OCI-LY7 (cell line): ENCODE measurements at regions not wholly inside any gene's neighbourhood (a gene's known extent, or its start where the extent isn't known, plus 50 kb on each side); places are given as distances from the start of the nearest gene placed in this dataset.

ENCODE experiments used
- BruUV-seq: library from RNA; stranded (reverse); fragments of 400-500 nt; replicated peaks from 2 replicates; lab custom pipeline; 2021; lab: Mats Ljungman, UMichigan
- CTCF ChIA-PET: fragments of 300-600 bp; sonication (Branson Sonifier 250); formaldehyde crosslinking; loops from one replicate; lab custom pipeline; 2022; ENCODE audit warnings: antibody characterized with exemption; ENCODE audit not compliant: unreplicated experiment; lab: Charles Lee
- POLR2A ChIA-PET: fragments of 300-600 bp; sonication (Branson Sonifier 250); formaldehyde crosslinking; loops from one replicate; lab custom pipeline; 2022; ENCODE audit warnings: antibody characterized with exemption; lab: Charles Lee
- DNase-seq: peaks from one replicate; pipeline ENCODE4 v3.0.0-alpha.2; 2015; ENCODE audit warnings: low spot score
- H2AFZ ChIP-seq: fragments of 200-600 bp; sonication (generic), shearing (Covaris generic); 2 replicates; pipeline ENCODE4 v1.6.1; 2014; ENCODE audit warnings: mild to moderate bottlenecking, antibody characterized with exemption, low read length, moderate library complexity
- H3K27ac ChIP-seq: fragments of 200-600 bp; sonication (generic); 2 replicates; pipeline ENCODE4 v1.5.1; 2014; ENCODE audit warnings: mixed run types, low read depth, mild to moderate bottlenecking, moderate library complexity, low read length, inconsistent platforms; ENCODE audit not compliant: poor library complexity, severe bottlenecking
- H3K36me3 ChIP-seq: fragments of 200-600 bp; sonication (generic); 2 replicates; pipeline ENCODE4 v1.6.1; 2014; ENCODE audit warnings: mild to moderate bottlenecking, antibody characterized with exemption, low read length, moderate library complexity, mixed read lengths; ENCODE audit not compliant: insufficient read depth
- H3K4me1 ChIP-seq: fragments of 200-600 bp; sonication (generic); 2 replicates; pipeline ENCODE4 v1.5.1; 2014; ENCODE audit warnings: mild to moderate bottlenecking, low read length; ENCODE audit not compliant: insufficient read depth, poor library complexity, severe bottlenecking
- H3K4me2 ChIP-seq: fragments of 200-600 bp; sonication (generic); 2 replicates; pipeline ENCODE4 v1.6.1; 2014; ENCODE audit warnings: mild to moderate bottlenecking, low read length
- H3K4me3 ChIP-seq: fragments of 200-600 bp; sonication (generic); 2 replicates; pipeline ENCODE4 v1.5.1; 2014; ENCODE audit warnings: mild to moderate bottlenecking, low read depth, low read length; ENCODE audit not compliant: poor library complexity, severe bottlenecking
- H3K79me2 ChIP-seq: fragments of 200-600 bp; sonication (generic); 2 replicates; pipeline ENCODE4 v1.6.1; 2016; ENCODE audit warnings: low read depth, mild to moderate bottlenecking, low read length, moderate library complexity, mixed read lengths; ENCODE audit not compliant: insufficient read depth
- H3K9me2 ChIP-seq: fragments of 200-600 bp; sonication (generic); 2 replicates; pipeline ENCODE4 v1.6.1; 2016; ENCODE audit warnings: mild to moderate bottlenecking, low read length, mixed read lengths; ENCODE audit not compliant: insufficient read depth
- H3K9me3 ChIP-seq: fragments of 200-600 bp; sonication (generic); 2 replicates; pipeline ENCODE4 v1.6.1; 2014; ENCODE audit warnings: mild to moderate bottlenecking, mixed run types, low read length, mixed read lengths
- H4K20me1 ChIP-seq: fragments of 200-600 bp; sonication (generic); 2 replicates; pipeline ENCODE4 v1.6.1; 2014; ENCODE audit warnings: mild to moderate bottlenecking, antibody characterized with exemption, low read length, moderate library complexity, mixed read lengths; ENCODE audit not compliant: insufficient read depth
- EZH2phosphoT487 ChIP-seq: fragments of 200-600 bp; sonication (generic); IDR thresholded peaks from 2 replicates; pipeline ENCODE4 v1.6.1; 2018; ENCODE audit warnings: low read depth, borderline replicate concordance, mild to moderate bottlenecking, mixed run types, antibody characterized with exemption, low read length, moderate library complexity, mixed read lengths
- intact Hi-C: fragments of 100-400 bp; cut with micrococcal nuclease; formaldehyde crosslinking; loops from one replicate; pipeline ENCODE4 v1.10.0; 2022; ENCODE audit not compliant: unreplicated experiment
- TF ChIP-seq, protein P1 (sequence below): fragments of 200-600 bp; sonication (generic); conservative IDR thresholded peaks from 2 replicates; pipeline ENCODE4 v1.5.1; 2014; ENCODE audit warnings: mild to moderate bottlenecking, antibody characterized with exemption, low read length, moderate library complexity, mixed read lengths

- no peaks in the 10 kb centered on the region for H3K79me2 ChIP-seq
- no peaks in the 10 kb centered on the region for H4K20me1 ChIP-seq
- TF ChIP-seq, protein P1, sequence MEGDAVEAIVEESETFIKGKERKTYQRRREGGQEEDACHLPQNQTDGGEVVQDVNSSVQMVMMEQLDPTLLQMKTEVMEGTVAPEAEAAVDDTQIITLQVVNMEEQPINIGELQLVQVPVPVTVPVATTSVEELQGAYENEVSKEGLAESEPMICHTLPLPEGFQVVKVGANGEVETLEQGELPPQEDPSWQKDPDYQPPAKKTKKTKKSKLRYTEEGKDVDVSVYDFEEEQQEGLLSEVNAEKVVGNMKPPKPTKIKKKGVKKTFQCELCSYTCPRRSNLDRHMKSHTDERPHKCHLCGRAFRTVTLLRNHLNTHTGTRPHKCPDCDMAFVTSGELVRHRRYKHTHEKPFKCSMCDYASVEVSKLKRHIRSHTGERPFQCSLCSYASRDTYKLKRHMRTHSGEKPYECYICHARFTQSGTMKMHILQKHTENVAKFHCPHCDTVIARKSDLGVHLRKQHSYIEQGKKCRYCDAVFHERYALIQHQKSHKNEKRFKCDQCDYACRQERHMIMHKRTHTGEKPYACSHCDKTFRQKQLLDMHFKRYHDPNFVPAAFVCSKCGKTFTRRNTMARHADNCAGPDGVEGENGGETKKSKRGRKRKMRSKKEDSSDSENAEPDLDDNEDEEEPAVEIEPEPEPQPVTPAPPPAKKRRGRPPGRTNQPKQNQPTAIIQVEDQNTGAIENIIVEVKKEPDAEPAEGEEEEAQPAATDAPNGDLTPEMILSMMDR, result no peak
- TF ChIP-seq EZH2phosphoT487, result no peak
- no peaks in the 10 kb centered on the region for H3K9me3 ChIP-seq
- ChIA-PET POLR2A (interaction anchor here (0.9 kb wide), 1 partner anchor 41 kb away, joined by 3 read pairs; no protein-coding TSS in a partner anchor), CTCF (no interaction called here)
- no peaks in the 10 kb centered on the region for H3K36me3 ChIP-seq
- H3K27ac ChIP-seq, result no peak overlapping the region
- no peaks in the 10 kb centered on the region for H3K4me1 ChIP-seq
- intact Hi-C loops, result no loop called here
- no TSS peak for BruUV-seq
- H3K9me2 ChIP-seq, result no peaks in the 10 kb centered on the region
- H3K4me2 ChIP-seq, result no peak overlapping the region
- H2AFZ ChIP-seq, result no peak overlapping the region
- no peak for DNase-seq
- H3K4me3 ChIP-seq, result no peak overlapping the region
These were observed 1185.0 kb upstream of the CITED2 start for GRCh38 chr6:140559458-140559857.

DNA sequence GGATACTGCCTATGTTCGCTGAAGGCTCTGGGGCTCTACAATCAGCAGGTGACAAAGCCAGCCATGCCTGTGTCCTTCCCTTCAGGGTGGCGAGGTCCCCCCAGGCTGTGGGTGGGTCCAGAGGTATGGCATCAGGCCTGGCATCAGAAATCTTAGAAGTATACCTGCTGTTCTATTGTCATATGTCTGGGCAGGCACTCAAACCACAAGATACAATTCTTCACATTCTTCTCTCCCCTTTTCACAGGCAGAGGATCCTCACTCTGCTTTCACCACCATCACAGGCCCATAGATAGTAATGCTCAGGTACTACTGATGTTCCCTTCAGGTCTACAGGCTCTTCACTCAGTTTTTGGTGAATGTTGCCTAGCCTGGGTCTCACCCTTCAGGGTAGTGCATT, 1180.0 kb upstream of the CITED2 start:
- Histone ChIP-seq H3K9me2 (no peaks in the 10 kb centered on the region), H2AFZ (no peak overlapping the region), H3K4me2 (no peak overlapping the region), H3K9me3 (no peaks in the 10 kb centered on the region), H3K79me2 (no peaks in the 10 kb centered on the region), H3K27ac (no peak overlapping the region), H3K4me3 (no peak overlapping the region), H3K4me1 (no peaks in the 10 kb centered on the region), H4K20me1 (no peaks in the 10 kb centered on the region), H3K36me3 (no peaks in the 10 kb centered on the region)
- no peak for DNase-seq
- ChIA-PET CTCF (no interaction called here), POLR2A (no interaction called here)
- no peak for TF ChIP-seq EZH2phosphoT487
- TF ChIP-seq, protein P1, result no peak
- no TSS peak for BruUV-seq
- intact Hi-C loops, result no loop called here

- intact Hi-C loops, result no loop called here
- ChIA-PET CTCF (no interaction called here), POLR2A (interaction anchor here (0.6 kb wide), 1 partner anchor 904 kb away, joined by 3 read pairs; no protein-coding TSS in a partner anchor)
- Histone ChIP-seq H3K4me2 (no peak overlapping the region), H3K4me1 (no peaks in the 10 kb centered on the region), H3K79me2 (no peaks in the 10 kb centered on the region), H3K4me3 (no peak overlapping the region), H3K36me3 (no peaks in the 10 kb centered on the region), H3K27ac (no peak overlapping the region), H3K9me3 (no peaks in the 10 kb centered on the region), H3K9me2 (no peaks in the 10 kb centered on the region), H4K20me1 (no peaks in the 10 kb centered on the region), H2AFZ (no peak overlapping the region)
- no peak for TF ChIP-seq EZH2phosphoT487
- TF ChIP-seq, protein P1, result no peak
- DNase-seq, result no peak
- BruUV-seq, result no TSS peak
These were observed 1173.9 kb upstream of the CITED2 start for GRCh38 chr6:140548366-140548765.
